GM18873 (cell line): ENCODE measurements at regions not wholly inside any gene's neighbourhood (a gene's known extent, or its start where the extent isn't known, plus 50 kb on each side); places are given as distances from the start of the nearest gene placed in this dataset.

Source experiments
- ATAC-seq: cut with Tn5 transposase; IDR thresholded peaks from one replicate; pipeline ENCODE4 v1.9.1; 2021; ENCODE audit warnings: mild to moderate bottlenecking, moderate library complexity, moderate number of reproducible peaks; ENCODE audit not compliant: unreplicated experiment, low FRiP score

DNA sequence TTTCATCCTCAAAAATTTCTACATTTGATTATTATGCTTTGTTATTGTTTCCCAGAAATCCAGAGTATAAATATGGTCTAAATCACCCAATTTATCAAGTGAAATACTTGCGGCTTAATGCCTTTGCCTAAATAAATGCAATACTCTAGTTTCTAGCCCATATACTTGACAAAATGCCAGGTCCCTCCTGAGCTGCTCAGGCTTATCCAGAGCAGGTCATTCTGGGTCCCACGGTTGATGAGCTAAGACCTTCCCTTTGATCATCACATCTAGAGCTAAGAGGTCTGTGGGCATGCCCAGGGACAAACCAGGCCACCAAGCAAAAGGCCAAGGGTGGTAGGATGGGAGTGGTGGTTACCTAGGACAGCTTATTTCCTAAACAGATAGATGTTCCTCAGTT lies 180.1 kb downstream of the SMIM20 start:
- ATAC-seq: no peak

DNA sequence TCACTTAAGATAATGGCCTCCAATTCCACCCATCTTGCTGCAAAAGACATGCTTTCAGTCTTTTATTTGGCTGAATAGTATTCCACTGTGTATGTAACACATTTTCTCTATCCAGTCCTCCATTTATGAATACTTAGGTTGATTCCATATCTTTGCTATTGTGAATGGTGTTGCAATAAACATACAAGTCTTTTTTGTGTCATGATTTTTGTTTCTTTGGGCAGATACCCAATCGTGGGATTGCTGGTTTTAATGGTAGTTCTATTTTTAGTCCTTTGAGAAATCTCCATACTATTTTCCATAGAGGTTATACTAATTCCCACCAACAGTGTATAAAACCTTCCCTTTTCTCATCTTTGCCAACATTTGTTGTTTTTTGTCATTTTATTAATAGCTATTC lies 180.9 kb downstream of the SMIM20 start:
- ATAC-seq: no peak

DNA sequence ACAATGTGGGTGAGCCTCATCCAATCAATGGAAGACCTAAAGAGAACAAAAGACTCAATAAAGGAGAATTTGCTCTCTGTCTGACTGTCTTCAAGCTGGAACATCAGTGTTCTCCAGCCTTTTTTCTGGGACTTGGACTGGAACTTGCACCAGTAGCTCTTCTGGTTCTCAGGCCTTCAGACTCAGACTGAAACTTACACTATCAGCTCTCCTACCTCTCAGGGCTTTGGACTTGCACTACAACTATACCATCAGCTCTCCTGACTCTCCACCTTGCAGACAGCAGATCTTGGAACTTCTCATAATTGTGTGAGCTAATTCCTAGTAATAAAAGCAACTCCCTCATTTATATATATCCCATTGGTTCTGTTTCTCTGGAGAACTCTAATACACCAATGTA lies 185.9 kb downstream of the SMIM20 start:
- ATAC-seq: no peak

DNA sequence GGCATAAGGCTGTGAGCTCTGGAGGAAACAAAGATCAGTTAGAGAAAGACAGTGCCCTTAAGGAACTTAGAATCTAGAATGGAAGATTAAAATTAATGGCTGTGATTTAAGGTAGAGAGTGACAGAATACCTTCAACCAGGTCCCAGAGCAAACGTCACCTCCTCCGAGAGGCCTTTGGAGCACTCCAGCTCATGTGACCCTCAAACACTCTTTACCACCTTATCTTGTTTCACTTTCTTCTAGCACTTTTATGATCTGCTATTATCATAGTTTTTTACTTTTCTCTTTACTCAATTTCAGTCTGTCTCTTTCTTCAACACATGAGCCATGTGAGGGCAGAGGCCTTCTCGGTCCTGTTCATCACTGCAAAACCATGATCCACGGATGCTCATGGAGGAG lies 187.0 kb downstream of the SMIM20 start:
- ATAC-seq: no peak

DNA sequence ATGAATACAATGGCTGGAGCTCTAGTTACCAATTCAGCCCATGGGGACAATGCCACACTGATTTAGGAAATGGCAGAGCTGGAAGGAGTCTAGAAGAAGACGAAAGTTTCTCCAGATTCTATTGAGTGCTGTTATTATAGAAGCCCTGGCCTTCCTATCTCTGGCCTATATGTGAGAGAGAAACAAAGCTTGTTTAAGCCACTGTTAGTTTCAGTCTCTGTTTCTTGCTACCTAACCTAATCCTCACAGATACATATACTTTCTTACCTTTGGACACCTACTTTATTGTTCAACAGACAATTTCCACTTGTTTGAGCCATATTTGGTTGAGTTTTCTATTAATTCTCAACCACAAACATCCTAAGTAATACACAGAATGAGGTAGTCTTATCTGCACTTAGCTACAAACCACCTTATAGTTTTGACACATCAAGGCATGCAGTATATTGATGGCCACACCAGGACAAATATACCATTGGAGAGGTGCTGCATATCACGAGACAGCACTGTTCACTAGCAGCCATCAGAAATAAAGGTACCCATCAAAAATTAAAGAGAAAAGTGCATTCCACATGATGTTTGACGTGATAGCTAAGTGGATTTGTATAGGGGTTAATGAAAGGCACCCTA lies 190.2 kb downstream of the SMIM20 start:
- peak; percentile 52 for ATAC-seq

DNA sequence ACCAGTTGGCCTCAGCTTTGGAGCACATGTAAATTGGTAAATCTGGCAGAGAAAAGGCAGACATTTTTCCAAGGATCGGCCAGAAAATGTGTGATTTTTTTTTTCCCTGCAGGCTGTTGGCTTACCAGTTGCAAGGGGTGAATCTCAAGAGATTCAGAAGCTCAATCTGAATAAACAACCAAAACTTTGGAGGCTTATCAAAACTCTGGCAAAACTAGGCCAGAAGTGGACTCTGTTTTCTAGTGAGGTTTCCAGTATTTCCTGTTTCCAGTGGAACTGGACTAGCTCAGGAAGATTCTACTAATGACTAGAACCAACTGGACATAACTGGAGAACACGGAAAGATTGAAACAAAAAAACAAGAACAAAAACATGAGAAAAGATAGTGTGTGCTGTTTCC lies 191.3 kb downstream of the SMIM20 start:
- no peak for ATAC-seq

DNA sequence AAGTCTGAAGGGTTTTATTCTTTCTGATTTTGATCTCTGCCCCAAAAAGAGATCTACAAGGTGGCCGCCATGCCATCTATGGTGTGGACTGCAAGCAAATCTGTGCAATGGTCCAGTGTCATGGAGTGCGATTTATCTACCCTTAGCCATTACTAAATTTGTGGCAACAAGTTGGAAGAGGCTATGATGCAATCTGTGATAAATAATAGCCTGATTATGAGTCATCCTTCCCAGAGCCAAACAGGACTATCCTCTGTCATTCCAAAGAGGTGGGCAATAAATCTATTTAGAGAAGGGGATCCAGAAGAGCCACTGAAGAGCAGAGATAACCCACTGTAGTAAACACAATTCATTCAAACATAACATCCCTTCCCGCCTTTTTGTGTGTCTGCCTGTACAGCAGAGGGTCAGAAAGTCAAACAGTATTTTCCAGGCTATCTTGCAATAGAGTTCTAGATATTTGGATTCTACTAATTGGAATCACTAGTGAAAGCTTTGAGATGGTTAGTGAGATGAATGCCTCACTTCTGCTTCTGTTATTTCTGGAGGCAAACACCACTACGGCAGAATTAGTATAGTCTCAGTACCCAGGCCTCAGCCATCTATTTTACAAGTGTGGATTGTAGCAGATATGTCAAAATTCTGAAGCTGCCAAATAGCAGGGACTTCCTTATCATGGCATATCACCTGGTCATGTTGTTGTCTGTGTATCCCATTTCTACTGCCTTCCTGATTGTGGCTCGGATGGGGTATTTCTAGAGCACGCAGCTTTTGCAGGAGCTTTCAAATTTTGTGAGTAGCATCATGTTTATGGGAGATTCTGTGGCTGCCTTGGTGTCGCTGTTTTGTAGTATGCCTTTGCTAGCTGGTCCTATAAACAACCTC lies 192.0 kb downstream of the SMIM20 start:
- ATAC-seq: no peak

DNA sequence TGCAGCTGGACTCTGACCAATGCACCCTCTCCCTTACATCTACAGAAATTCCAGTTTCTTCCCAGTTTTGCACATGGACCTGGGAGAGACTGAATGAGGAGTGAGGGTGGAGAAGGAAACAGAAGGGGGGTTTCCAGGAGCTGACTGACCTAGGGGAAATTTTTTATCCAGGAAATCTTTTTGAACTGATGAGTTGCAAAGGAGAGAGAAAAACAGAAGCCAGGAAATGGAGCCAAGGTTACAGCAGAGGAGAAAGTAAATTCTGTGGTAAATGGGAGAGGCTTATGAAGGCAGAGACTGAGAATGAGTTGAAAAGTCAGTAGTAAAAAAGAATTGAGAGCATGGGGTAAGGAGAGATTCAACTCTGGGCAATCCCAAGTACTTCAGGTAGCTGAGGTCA lies 192.8 kb downstream of the SMIM20 start:
- no peak for ATAC-seq

DNA sequence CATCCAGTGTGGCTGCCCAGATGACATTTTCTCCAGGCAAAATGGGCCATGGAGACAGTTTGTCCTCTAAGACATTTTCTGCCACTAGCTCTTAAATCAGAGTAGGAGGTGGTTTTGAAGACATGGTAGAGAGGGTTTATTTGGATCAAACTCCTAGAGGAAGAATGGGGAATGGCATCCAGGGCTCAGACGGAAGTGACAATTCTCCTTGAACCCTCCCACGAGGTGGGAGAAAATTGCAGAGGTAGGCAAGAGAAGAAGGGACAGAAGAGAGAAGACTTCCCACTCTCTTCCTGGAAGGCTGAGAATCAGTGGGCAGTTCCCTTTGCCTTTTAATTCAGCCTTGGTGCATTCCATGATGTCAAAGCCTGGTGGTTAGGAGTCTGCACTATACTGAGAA lies 194.0 kb downstream of the SMIM20 start:
- no peak for ATAC-seq

DNA sequence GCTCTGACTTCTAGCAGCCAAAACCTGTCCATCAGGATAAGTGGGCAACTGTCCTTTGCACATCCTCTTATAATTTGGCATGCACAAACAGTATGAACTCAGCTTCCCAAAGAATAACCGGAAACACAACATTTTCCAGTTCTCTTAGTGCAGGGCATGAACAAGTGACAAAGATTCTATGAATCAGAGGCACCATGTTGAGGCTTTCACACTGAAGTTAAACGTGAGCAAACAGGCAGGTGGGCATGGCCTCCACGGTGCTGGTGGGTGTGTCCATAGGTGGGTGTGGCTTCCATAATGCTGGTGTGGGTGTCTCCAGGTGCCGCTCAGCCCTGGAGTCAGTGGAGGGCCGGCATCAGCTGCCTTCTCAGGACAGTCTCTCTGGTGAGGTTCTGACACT lies 196.5 kb downstream of the SMIM20 start:
- ATAC-seq: no peak

DNA sequence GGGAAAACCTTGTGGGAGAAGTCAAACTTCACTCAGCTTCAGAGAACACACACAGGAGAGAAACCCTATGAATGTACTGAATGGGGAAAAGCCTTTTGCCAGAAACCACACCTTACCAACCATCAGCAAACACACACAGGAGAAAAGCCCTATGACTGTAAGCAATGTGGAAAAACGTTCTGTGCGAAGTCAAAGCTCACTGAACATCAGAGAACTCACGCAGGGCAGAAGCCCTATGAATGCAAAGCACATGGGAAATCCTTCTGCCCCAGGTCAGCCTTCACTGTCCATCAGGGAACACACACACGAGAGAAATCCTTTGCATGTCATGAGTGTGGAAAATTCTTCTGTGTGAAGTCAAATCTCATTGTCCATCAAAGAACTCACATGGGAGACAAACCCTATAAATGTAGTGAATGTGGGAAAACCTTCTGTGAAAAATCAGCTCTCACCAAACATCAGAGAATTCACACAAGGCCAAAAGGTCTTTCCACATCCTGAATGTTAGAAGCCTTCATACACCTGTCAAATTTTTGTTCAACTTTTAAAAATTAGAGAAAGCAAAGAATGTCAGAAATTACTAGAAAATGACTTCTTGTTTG lies 199.4 kb downstream of the SMIM20 start:
- ATAC-seq: no peak

DNA sequence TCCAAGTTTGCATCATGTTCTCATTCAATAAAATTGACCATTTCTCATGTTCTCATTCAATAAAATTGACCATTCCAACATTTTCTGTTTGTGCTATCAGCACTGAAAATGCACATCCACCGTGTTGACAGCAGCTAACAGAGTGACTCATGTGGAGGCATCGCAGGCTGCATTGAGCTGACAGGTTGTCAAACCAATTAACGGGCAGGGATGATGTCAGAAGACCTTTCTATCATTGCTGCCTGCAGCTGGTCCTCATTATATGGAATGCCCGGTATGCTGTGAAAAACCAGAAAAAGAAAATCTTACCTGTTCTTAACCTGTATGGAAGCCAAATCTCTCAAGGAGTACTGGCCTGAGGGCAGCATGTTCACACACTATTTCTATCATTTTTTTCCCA lies 202.0 kb downstream of the SMIM20 start:
- no peak for ATAC-seq

DNA sequence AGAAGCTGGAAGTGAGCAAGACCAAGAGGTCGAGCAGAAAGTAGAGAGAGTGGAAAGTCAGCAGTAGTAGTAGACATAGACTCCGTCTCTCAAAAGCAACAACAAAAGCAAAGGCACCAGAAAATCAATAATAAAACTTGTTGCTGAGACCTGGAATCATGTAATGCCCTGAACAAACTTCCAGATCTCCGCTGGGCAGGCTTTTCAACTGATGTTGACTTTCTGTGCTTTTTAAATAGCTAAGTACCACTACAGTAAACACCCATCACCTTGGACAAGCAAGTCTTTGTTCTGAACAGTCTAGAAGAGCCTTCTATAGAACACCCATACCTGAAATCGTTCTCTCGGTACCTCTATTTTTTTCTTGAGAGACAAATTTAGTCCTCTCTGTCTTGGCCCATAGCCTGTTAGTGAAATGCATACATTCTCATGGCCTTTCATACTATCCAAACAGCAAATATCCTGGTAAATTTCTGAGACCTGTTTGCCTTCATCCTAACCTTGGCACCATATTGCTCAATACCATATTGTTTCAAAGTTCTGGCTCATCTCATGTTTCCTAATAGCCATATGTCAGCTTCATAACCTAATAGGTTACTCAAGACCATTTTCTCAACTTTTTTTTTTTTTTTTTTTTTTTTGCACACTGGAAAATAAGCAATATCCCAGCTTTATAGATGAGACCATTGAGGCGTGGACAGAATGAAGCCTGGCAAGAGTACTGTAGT lies 200.6 kb upstream of the RBPJ start:
- ATAC-seq: no peak

DNA sequence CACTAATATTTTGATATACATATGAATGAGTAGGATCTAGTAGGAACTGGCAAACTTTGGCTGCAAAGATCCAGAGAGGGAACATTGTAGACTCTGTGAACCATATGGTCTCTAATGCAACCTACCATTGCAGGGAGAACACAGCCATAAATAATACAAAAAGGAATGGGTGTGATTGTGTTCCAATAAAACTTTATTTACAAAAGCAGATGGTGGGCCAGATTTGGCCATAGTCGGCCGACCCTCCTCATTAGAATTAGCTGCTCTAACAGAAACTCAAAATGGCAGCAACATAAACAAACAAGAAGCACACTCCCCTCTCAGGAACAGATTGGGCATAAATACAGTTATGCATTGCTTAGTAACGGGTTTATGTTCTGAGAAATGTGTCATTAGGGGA lies 198.1 kb upstream of the RBPJ start:
- ATAC-seq: no peak

DNA sequence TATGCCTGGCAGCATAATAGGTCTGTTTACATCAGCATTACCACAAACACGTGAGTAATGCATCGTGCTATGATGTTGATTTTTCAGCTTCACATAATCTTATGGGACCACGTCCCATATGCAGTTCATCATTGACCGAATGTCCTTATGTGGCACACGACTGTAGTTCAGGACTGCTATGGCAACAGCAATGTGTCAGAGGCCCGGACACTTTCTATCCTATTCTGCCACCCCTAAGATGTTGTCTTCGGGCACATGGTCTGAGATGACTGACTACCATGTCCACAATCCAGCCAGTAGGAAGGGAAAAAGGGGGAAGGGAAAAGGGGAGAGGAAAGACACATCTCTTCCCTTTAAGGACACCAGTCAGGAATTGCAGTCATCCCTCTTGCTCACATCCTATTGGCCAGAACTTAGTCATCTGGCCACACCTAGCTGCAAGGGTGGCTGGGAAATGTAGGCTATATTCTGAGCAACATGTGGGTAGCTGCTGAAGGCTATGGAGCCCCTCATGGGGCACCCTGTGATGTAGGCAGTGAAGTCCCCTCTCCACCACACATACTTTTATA lies 196.0 kb upstream of the RBPJ start:
- ATAC-seq: no peak

DNA sequence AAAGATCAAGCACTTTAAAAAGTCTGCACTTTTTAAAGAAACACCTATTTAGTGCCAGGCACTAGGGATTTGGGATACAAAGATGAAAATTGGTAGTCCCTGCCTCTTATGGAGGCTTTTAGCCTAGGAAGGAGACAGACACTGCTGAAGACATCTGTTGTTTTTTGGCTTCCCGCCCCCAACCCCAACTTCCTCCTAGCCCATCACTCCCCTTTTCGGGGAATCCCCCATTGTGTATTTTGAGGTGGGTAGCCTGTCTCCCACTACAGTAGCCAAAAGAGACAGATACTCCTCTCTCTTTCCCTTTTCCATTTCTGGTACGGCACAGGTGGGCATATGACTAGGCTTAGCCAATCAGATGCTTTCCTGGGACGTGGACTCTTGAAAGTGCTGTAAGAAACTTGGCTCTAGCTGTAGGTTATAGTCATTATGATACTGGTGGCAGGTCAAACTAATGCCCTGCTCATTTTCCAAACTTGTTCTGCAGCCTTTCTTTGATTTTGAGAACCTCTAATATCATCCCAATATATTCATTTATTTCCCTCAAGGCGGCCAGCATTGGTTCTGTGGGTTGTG lies 194.6 kb upstream of the RBPJ start:
- peak; percentile 47 for ATAC-seq

DNA sequence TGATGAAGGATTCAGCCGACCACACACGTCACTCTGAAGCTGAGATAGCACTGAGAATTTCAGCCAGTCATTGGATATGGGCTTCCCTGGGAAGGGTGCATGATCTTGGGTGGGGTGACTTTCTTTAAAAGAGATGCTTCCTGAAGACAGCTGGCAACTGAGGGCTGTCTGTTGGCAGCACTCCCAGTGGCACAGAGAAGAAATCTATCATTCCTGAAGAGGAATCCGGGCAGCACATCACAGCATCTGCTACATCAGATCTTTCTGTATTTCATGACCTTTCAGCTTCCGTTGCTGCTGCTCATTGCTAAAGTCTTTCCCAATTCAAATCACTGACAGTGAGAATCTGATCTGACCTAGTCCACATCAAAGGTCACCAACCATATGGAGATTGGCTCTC lies 193.8 kb upstream of the RBPJ start:
- ATAC-seq: no peak

DNA sequence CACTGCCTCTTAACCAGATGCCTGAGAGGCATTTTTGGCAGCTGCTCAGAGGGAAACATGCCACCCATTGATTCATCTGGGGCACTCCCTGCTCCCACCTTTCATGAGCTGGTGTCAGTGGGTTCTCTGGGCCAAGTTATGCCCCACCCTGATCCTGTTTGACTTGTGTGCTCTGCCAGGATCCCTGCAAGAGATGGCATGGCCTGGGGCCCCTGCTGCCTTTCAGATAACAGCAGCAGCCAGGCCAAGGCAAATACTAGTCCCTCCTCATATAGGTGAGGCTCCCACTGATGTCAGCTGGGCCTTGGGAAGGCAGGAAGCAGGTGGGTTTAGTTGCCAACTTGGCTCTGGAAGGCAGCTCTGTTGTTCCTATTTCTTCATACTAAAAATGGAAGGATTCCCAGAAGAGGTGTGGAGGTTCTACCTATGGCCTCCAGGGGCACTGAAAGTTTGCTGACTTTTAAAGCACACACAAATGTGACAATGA lies 192.9 kb upstream of the RBPJ start:
- ATAC-seq: no peak

DNA sequence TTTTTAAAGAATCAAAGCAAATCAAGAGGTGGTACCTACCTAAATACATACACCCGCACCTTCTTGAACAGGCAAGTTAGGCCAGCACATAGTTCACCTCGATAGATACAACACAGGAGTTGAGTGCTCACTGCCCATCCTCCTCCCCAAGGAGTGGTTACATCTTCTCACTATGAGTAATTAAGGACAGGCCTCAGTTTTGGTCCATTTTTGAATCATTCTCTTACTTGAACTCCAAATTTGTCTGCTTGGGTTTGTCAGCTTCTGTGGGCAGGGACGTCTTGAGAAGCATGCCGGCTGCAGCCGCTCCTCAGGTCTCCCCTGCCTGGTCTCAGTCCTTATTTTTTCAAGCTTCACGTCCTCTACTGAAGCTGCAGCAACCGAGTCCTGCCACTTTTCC lies 190.6 kb upstream of the RBPJ start:
- peak; percentile 68 for ATAC-seq

DNA sequence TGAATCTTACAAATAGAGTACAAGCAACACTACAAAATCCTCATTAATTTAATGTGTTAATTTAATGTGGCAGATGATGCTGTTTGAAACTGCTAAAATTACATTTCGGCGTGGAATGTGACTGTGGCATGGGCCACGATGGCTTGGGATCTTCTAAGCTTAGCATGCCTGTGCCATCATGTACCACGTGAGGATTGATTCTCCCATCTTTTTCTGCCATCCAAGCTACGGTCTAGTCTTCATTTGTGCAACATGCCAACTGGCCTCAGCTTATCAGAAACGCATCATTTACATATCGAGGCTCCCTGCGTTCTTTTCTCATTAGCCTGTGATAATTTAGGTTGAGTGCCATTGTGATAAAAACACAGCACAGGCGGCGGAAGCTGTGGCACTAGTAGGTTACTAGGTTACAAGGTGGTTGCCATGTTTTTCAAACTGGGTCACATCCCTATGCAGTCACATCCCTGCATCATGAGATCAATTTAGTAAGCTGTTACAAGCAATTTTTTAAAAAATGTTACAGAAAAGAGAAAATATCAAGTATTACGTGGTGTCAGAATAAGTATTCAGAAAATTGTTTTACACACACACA lies 189.9 kb upstream of the RBPJ start:
- no peak for ATAC-seq
